Neural cell (in vitro differentiated cells): ENCODE measurements at regions not wholly inside any gene's neighbourhood (a gene's known extent, or its start where the extent isn't known, plus 50 kb on each side); places are given as distances from the start of the nearest gene placed in this dataset.
"Not testable (repeated sequence)": the region's sequence is repeated elsewhere in the genome, so short reads cannot be mapped to it uniquely, and the experiment has no call there.

Experiments used
- EP300 ChIP-seq: fragments of 450-650 bp; conservative IDR thresholded peaks from 2 replicates; pipeline ENCODE4 v1.6.1; 2014; ENCODE audit warnings: antibody characterized with exemption, mild to moderate bottlenecking, moderate library complexity; ENCODE audit not compliant: poor library complexity, severe bottlenecking
- EZH2 ChIP-seq: fragments of 200-600, 300-800 bp; shearing (Covaris generic), sonication (generic); IDR thresholded peaks from 2 replicates; pipeline ENCODE4 v1.6.1; 2014; ENCODE audit warnings: antibody characterized with exemption, low read length, borderline replicate concordance, mild to moderate bottlenecking; ENCODE audit not compliant: insufficient read depth, poor library complexity, severe bottlenecking
- MXI1 ChIP-seq: fragments of 450-650 bp; conservative IDR thresholded peaks from 2 replicates; pipeline ENCODE4 v1.6.1; 2014; ENCODE audit warnings: antibody characterized with exemption, mild to moderate bottlenecking; ENCODE audit not compliant: poor library complexity, severe bottlenecking
- RAD21 ChIP-seq: fragments of 450-650 bp; conservative IDR thresholded peaks from 2 replicates; pipeline ENCODE4 v1.6.1; 2014; ENCODE audit warnings: antibody characterized with exemption, mild to moderate bottlenecking, moderate library complexity
- REST ChIP-seq: IDR thresholded peaks from 2 replicates; pipeline ENCODE4 v1.6.1; 2012; ENCODE audit warnings: borderline replicate concordance
- TF ChIP-seq, protein P1 (sequence below): fragments of 450-650 bp; IDR thresholded peaks from 2 replicates; pipeline ENCODE4 v1.5.1; 2014; ENCODE audit warnings: antibody characterized with exemption, mild to moderate bottlenecking, moderate library complexity; ENCODE audit not compliant: poor library complexity, severe bottlenecking

- TF ChIP-seq, protein P1, sequence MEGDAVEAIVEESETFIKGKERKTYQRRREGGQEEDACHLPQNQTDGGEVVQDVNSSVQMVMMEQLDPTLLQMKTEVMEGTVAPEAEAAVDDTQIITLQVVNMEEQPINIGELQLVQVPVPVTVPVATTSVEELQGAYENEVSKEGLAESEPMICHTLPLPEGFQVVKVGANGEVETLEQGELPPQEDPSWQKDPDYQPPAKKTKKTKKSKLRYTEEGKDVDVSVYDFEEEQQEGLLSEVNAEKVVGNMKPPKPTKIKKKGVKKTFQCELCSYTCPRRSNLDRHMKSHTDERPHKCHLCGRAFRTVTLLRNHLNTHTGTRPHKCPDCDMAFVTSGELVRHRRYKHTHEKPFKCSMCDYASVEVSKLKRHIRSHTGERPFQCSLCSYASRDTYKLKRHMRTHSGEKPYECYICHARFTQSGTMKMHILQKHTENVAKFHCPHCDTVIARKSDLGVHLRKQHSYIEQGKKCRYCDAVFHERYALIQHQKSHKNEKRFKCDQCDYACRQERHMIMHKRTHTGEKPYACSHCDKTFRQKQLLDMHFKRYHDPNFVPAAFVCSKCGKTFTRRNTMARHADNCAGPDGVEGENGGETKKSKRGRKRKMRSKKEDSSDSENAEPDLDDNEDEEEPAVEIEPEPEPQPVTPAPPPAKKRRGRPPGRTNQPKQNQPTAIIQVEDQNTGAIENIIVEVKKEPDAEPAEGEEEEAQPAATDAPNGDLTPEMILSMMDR = not testable (repeated sequence)
- not testable (repeated sequence) for TF ChIP-seq EP300, EZH2, MXI1, RAD21, REST
Observed at GRCh38 chr10:47609311-47609710, 85.9 kb upstream of the AGAP9 start.
